VCaP (cell line): ENCODE measurements at regions not wholly inside any gene's neighbourhood (a gene's known extent, or its start where the extent isn't known, plus 50 kb on each side); places are given as distances from the start of the nearest gene placed in this dataset.

Experiments used
- H3K27ac ChIP-seq: fragments of 450-650 bp; 2 replicates; pipeline ENCODE4 v1.5.1; 2017
- TF ChIP-seq, protein P1 (sequence below): fragments of 450-650 bp; conservative IDR thresholded peaks from 2 replicates; pipeline ENCODE4 v1.5.1; 2017; ENCODE audit warnings: mild to moderate bottlenecking, moderate library complexity

DNA sequence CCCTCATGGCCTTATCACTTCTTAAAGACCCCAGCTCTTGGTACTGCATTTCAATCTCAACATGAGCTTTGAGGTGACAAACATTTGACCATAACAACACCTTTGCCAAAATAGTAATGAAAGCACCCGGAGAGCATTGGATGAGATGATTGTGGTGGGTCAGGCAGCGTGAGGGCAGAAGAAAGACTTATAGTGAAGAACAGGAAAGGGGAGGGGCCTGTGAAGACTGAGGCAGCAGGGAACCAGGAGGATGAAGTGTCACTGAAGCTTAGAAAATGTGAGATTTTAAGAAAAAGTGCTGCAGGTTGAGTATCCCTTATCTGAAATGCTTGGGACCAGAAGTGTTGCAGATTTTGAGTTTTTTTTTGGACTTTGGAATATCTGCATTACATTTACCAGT, 86.3 kb downstream of the EMP1 start:
- TF ChIP-seq, protein P1, sequence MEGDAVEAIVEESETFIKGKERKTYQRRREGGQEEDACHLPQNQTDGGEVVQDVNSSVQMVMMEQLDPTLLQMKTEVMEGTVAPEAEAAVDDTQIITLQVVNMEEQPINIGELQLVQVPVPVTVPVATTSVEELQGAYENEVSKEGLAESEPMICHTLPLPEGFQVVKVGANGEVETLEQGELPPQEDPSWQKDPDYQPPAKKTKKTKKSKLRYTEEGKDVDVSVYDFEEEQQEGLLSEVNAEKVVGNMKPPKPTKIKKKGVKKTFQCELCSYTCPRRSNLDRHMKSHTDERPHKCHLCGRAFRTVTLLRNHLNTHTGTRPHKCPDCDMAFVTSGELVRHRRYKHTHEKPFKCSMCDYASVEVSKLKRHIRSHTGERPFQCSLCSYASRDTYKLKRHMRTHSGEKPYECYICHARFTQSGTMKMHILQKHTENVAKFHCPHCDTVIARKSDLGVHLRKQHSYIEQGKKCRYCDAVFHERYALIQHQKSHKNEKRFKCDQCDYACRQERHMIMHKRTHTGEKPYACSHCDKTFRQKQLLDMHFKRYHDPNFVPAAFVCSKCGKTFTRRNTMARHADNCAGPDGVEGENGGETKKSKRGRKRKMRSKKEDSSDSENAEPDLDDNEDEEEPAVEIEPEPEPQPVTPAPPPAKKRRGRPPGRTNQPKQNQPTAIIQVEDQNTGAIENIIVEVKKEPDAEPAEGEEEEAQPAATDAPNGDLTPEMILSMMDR, result no peak
- no peak overlapping the region for H3K27ac ChIP-seq

DNA sequence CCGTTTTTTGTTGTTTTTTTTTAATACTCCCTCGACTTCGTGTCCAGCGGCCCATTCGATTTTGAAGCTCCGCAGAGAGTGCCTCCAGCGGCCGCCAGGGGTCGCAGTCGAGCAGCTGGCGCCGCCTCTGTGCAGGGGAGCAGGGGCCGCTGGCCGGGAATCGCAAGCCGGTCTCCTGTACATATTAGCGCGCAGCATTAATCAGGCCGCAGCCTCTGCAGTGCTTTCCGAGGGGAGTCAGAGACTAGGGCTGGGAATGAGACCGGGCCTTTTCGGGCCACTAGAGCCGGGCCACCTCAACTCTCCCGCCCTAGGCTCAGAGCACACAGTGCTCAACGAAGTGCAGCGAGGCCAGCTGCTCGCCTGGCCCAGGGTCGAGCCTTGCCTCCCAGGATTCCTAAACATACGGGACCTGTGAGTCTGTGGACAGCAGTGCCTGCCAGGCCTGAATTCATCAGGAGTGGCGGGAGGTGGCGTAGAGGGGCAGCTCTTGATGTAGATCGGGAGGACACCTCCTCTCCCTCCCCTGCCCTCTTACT, 81.8 kb downstream of the EMP1 start:
- TF ChIP-seq, protein P1, result peak; percentile 100
- H3K27ac ChIP-seq, result no peak overlapping the region

DNA sequence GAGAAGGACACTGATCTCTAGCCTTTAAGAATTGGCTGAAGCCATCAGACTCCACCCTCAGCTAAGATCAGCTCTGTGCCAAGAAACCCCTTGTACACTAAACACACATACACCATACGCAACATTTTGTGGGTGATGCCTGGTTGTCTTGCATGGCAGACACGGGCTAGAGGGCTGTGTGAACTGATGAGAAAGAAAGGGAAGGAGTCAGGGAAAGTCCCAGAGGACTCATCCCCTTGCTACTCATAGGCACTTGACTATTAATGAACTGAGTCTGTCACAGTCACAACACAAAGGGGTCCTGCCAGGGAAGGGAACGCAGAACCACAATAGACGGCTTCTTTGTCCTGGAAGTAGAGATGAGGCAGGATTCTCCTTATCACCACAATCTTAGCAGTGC, 80.8 kb downstream of the EMP1 start:
- H3K27ac ChIP-seq, result no peak overlapping the region
- TF ChIP-seq, protein P1, result no peak

DNA sequence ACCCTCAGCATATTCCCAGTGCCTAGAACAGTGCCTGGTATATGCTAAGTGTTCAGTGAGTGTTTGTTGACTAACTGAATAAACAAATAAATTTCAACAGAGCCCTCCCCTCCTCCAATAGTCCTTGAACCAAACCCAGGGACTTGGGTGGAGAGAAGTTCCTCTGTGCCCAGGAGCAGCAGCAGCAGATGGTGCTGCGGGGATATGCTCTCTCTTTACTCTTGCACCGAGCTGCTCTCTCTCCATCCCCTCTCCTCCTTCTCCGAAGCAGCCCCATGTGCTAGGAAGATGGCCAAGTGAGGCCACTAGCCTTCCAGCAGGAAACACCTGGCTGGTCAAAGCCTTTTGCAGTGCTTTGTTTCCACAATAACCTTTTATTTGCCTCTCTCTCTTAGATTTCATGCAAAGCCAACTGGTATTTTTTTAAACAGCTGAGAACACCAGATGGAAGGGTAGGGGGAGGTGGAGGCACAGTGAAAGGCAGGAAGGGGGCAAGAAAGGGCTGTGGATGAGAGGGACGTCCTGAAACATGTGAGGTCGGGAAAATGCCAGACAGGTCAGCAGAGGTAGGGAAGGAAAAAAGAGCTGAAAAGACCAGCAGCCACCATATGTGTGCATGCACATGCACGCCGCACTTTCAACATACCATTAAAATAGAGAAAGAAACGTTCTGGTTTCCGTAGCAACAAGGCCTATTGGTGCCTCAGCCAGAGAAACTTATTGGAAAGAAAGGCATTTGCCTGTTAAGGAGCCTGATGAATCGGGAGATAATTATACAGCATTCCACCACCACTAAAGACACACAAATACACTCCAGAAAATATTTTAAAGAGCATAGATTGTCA, 78.9 kb downstream of the EMP1 start:
- TF ChIP-seq, protein P1, result no peak
- H3K27ac ChIP-seq, result no peak overlapping the region

DNA sequence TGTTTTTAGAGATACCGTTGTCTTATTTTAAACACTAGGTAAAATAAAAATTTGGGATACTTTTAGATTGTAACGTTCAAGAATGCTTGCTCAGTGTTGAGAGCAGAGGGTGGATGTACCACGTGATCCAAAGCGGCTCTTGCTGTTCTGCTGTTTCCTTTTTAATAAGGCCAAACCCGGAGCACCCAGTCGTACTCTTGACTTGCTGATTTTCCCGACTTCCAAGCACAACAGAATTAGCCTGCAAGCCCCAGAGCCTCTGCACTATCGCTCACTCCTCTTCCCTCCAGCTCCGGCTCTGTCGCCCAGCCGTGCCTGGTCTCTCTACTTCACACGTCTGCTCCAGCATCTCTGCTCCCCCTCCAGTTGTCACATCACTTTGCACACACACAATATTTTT, 77.3 kb downstream of the EMP1 start:
- TF ChIP-seq, protein P1, result no peak
- H3K27ac ChIP-seq, result no peak overlapping the region

DNA sequence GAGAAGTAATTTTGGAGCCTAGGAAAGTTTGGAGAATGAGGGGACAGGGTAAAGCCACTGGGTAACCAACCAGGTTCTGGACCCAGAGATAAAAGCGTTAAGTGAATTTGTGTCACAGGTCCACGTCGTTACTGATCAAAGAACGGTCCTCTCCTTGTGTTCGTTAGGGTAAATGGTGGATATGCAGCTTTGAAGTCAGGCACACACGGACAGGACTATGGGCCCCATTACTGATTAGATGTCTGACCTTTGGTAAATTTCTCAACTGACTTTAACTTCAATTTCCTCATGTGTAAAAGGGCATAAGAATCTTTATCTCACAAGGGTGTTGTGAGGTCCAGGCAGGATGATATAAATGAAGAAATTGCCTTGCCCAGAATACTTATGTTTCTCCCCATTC, 76.6 kb downstream of the EMP1 start:
- H3K27ac ChIP-seq, result no peak overlapping the region
- TF ChIP-seq, protein P1, result no peak

DNA sequence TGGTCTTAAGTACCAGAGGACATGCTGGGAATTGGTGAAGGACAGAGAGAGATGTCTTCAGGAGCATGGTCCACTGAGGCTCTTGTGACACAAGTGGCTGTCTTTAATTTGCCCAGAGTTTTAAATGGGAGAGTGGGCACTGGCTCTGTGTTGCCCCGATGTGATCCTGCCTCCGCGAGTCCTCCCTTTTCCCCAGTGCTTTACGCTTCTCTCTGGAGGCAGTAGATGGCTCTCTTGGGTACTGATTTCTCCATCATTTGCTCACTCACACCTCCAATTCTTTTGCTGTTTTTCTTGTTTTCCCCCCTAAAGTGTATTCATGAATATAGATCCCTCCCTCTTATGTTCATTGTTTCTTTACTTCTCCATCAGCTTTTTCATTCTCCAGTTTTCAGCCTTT, 74.3 kb downstream of the EMP1 start:
- TF ChIP-seq, protein P1, result no peak
- H3K27ac ChIP-seq, result no peak overlapping the region
